ENCODE measurements at regions not wholly inside any gene's neighbourhood (a gene's known extent, or its start where the extent isn't known, plus 50 kb on each side); places are given as distances from the start of the nearest gene placed in this dataset.
A peak's percentile ranks its signal among the peaks of the same experiment; 100 is the strongest.

DNA sequence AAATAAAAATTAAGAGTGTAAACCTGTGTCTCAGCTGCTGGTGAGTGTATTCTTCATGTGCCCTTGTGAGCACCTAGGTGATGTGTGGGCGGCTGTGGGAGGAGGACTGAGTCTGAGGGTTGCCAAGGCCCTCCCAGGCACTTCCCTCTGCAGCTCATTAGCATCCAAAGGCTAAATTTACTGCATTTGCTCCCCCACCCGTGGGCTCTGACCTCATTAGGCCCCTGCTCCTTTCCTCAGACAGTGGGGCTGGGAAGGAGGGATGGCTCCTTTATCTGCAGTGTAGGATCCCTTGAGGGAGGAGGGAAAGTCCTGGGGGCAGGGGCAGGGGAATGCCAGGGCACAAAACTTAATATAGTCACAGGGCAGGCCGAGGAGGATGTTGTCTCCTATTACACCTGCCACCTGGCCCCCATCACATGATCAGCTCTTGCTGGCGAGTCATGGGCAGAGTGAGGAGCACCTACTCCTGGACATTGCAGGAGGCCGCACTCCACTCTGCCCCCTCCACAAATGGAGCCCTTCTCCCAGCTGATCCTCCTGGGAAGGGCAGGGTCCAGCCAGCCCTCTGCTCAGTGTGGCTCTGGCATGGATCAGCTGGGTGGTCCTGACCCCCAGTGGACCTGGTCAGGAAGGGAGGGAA, 133.2 kb downstream of the MRPL14 start:
- Histone ChIP-seq H3K4me3 (no peak overlapping the region), H3K27me3 (ENCODE audit: control insufficient read depth in 3 of 3, insufficient read depth in 3 of 3, low read length in 2 of 3) (no peaks in the 10 kb centered on the region), H3K9me3 (ENCODE audit: control insufficient read depth in 4 of 4, insufficient read depth in 3 of 4, low read length in 3 of 4) (no peaks in the 10 kb centered on the region), H3K4me1 (ENCODE audit: control insufficient read depth in 5 of 5, insufficient read depth in 5 of 5, low read length in 5 of 5) (peaks cover 0 to 27% (median 8%) of the 10 kb centered on the region in 5 donors), H3K9ac (ENCODE audit: insufficient read depth in 1 of 2, low read length in 2 of 2) (no peak overlapping the region), H3K27ac (ENCODE audit: low read depth in 1 of 2, low read length in 1 of 2) (peak overlapping the region in 1 of 2 donors; percentile 76), H3K36me3 (ENCODE audit: control insufficient read depth in 4 of 4, insufficient read depth in 4 of 4, low read length in 4 of 4) (no peaks in the 10 kb centered on the region)
- WGBS, 2 donors: 71 to 75% methylated on average over 5 of the region's 5 CpGs
- no peak for ATAC-seq (ENCODE audit: insufficient read depth, low FRiP score)
- DNase-seq: no peak
- TF ChIP-seq, protein P1, sequence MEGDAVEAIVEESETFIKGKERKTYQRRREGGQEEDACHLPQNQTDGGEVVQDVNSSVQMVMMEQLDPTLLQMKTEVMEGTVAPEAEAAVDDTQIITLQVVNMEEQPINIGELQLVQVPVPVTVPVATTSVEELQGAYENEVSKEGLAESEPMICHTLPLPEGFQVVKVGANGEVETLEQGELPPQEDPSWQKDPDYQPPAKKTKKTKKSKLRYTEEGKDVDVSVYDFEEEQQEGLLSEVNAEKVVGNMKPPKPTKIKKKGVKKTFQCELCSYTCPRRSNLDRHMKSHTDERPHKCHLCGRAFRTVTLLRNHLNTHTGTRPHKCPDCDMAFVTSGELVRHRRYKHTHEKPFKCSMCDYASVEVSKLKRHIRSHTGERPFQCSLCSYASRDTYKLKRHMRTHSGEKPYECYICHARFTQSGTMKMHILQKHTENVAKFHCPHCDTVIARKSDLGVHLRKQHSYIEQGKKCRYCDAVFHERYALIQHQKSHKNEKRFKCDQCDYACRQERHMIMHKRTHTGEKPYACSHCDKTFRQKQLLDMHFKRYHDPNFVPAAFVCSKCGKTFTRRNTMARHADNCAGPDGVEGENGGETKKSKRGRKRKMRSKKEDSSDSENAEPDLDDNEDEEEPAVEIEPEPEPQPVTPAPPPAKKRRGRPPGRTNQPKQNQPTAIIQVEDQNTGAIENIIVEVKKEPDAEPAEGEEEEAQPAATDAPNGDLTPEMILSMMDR (IDR thresholded peaks at IDR 0.05; ENCODE audit: control extremely low read depth, extremely low read depth): no peak

DNA sequence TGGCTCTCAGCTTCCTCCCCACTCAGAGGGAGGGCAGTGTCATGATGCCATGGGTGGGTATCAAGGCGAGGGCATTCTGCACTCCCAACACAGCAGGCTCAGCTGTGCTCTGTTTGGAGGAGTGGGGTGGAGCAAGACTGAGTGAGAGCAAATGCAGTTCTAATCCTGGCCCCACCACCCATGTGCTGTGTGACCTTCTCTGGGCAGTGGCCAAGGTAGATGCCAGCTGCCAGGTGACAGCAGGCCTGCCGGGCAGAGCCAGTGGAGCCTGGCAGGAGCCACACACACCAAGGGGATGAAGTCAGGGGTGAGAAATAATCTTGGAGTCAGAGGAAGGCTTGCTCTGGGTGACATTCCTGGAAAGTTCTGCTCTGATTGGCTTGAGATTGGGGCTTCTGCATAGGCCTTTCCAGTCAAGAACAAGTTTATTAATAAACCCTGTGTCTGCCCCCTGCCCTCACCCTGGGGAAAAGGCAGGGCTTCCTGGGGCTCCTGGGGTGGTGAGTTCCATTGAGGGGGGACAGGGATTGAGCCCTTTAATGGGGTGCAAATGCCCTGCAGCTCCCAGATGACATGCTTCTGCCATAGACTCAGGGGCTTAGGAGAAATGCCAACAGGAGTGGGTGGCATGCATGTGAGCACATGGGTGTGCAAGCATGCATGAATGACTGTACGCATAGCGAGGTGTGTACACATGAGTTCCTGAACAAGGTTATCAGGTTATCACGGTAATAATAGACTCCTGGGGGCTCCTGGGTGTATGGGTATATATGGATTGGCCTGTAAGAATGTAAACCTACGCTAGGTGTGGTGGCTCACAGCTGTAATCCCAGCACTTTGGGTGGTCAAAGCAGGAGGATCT, 134.2 kb downstream of the MRPL14 start:
- no peak for ATAC-seq (ENCODE audit: insufficient read depth, low FRiP score)
- Histone ChIP-seq H3K4me3 (no peak overlapping the region), H3K27me3 (ENCODE audit: control insufficient read depth in 3 of 3, insufficient read depth in 3 of 3, low read length in 2 of 3) (no peaks in the 10 kb centered on the region), H3K27ac (ENCODE audit: low read depth in 1 of 2, low read length in 1 of 2) (peak overlapping the region in 1 of 2 donors; percentile 76), H3K4me1 (ENCODE audit: control insufficient read depth in 5 of 5, insufficient read depth in 5 of 5, low read length in 5 of 5) (peaks cover 0 to 27% (median 8%) of the 10 kb centered on the region in 5 donors), H3K9ac (ENCODE audit: insufficient read depth in 1 of 2, low read length in 2 of 2) (no peak overlapping the region), H3K36me3 (ENCODE audit: control insufficient read depth in 4 of 4, insufficient read depth in 4 of 4, low read length in 4 of 4) (no peaks in the 10 kb centered on the region), H3K9me3 (ENCODE audit: control insufficient read depth in 4 of 4, insufficient read depth in 3 of 4, low read length in 3 of 4) (no peaks in the 10 kb centered on the region)
- no peak for DNase-seq
- TF ChIP-seq, protein P1 (IDR thresholded peaks at IDR 0.05; ENCODE audit: control extremely low read depth, extremely low read depth): no peak
- WGBS, 2 donors: 87 to 92% methylated on average over 6 of the region's 6 CpGs

DNA sequence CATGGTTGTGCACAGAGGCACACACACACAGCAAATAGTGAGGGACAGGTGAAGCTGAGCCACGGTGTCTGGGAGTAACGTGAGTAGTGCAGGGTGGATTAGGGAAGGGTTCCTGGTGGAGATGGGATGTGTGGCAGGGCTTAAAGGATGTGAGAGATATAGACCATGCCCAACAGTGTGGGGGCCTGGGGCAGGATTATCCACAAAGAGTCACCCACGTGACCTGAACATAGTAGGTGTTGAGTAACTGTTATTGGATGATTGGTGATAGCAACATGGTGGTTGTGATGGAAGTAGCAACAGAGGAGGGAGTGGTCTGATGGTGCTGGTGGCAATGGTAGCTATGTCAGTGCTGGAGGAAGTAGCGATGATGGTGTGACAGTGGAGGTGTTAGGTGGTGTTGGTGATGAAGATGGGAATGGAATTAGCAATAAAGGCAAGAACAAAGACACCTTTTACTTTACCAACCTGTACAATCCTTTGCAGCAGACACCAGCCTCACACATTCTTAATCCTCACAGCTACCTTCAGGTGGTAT, 135.1 kb downstream of the MRPL14 start:
- Histone ChIP-seq H3K27me3 (ENCODE audit: control insufficient read depth in 3 of 3, insufficient read depth in 3 of 3, low read length in 2 of 3) (no peaks in the 10 kb centered on the region), H3K27ac (ENCODE audit: low read depth in 1 of 2, low read length in 1 of 2) (peak overlapping the region in 1 of 2 donors; percentile 56), H3K9ac (ENCODE audit: insufficient read depth in 1 of 2, low read length in 2 of 2) (no peak overlapping the region), H3K4me3 (no peak overlapping the region), H3K4me1 (ENCODE audit: control insufficient read depth in 5 of 5, insufficient read depth in 5 of 5, low read length in 5 of 5) (peaks cover 0 to 27% (median 8%) of the 10 kb centered on the region in 5 donors), H3K36me3 (ENCODE audit: control insufficient read depth in 4 of 4, insufficient read depth in 4 of 4, low read length in 4 of 4) (no peaks in the 10 kb centered on the region), H3K9me3 (ENCODE audit: control insufficient read depth in 4 of 4, insufficient read depth in 3 of 4, low read length in 3 of 4) (no peaks in the 10 kb centered on the region)
- WGBS, 2 donors: 94 to 95% methylated on average over 4 of the region's 4 CpGs
- no peak for ATAC-seq (ENCODE audit: insufficient read depth, low FRiP score)
- DNase-seq: no peak
- TF ChIP-seq, protein P1 (IDR thresholded peaks at IDR 0.05; ENCODE audit: control extremely low read depth, extremely low read depth): no peak

Data from lung (tissue), 11 donors.